ENCODE measurements at regions not wholly inside any gene's neighbourhood (a gene's known extent, or its start where the extent isn't known, plus 50 kb on each side); places are given as distances from the start of the nearest gene placed in this dataset.

DNA sequence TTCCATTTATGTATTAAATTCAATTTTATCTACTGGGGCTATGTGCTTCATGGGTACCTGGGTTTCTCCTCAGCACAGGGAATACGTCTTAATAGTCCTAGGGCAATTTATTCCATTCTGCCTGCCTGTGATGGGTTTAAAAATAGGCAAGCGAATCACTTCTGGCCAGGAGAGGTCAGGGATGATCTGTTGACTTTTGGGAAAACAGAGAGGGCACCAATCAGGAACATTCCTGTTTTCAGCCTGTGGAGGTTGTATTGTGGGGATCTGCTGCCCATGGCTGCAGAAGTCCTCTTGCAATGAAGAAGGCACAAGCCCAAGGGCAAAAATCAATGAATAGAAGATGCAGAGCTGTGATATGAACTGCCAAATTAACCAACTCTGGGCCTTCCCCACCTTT is 303.1 kb downstream of the CTH start:
- Histone ChIP-seq H3K4me3 (no peak overlapping the region), H3K4me2 (no peak overlapping the region), H3K36me3 (replicated peaks; ENCODE audit: insufficient read depth, low read depth) (no peaks in the 10 kb centered on the region), H3K27me3 (no peaks in the 10 kb centered on the region), H3K79me2 (no peaks in the 10 kb centered on the region), H3K4me1 (ENCODE audit: insufficient read depth) (no peaks in the 10 kb centered on the region), H3K9me3 (ENCODE audit: low read depth) (no peaks in the 10 kb centered on the region), H3K27ac (no peak overlapping the region), H3K9me2 (replicated peaks; ENCODE audit: insufficient read depth) (no peaks in the 10 kb centered on the region), H4K20me1 (ENCODE audit: insufficient read depth, poor library complexity, severe bottlenecking) (no peaks in the 10 kb centered on the region), H2AFZ (no peak overlapping the region)
- TF ChIP-seq EZH2phosphoT487 (IDR thresholded peaks at IDR 0.05; ENCODE audit: low read depth, severe bottlenecking, unreplicated experiment) (no peak), EZH2 (IDR thresholded peaks at IDR 0.05; ENCODE audit: borderline replicate concordance) (no peak)
- TF ChIP-seq, protein P1, sequence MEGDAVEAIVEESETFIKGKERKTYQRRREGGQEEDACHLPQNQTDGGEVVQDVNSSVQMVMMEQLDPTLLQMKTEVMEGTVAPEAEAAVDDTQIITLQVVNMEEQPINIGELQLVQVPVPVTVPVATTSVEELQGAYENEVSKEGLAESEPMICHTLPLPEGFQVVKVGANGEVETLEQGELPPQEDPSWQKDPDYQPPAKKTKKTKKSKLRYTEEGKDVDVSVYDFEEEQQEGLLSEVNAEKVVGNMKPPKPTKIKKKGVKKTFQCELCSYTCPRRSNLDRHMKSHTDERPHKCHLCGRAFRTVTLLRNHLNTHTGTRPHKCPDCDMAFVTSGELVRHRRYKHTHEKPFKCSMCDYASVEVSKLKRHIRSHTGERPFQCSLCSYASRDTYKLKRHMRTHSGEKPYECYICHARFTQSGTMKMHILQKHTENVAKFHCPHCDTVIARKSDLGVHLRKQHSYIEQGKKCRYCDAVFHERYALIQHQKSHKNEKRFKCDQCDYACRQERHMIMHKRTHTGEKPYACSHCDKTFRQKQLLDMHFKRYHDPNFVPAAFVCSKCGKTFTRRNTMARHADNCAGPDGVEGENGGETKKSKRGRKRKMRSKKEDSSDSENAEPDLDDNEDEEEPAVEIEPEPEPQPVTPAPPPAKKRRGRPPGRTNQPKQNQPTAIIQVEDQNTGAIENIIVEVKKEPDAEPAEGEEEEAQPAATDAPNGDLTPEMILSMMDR (IDR thresholded peaks at IDR 0.05; ENCODE audit: poor library complexity) = no peak
- WGBS (ENCODE audit: low lambda C conversion rate, missing lambda C conversion rate) = 68% methylated on average over 2 of the region's 2 CpGs
- no peak for DNase-seq (ENCODE audit: low spot score)

DNA sequence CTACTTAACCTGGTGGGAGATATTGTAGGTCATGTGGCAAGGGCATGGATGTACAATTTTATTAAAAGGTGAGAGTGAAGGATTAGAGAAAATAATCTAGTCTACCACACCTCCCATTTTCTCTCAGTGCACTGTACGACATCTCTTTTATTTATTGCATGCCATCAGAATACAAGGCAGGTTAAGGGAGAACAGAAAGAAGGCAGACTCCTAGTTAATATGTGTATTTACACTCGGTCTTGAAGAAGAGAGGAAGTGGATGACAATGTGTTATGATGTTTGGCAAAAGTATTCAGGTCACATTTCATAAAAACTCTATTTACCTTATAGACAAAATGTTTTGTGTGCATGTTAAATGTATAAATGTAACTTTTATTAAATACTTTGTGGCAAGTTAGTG is 306.1 kb downstream of the CTH start:
- Histone ChIP-seq H3K4me2 (no peak overlapping the region), H3K4me1 (ENCODE audit: insufficient read depth) (no peaks in the 10 kb centered on the region), H3K79me2 (no peaks in the 10 kb centered on the region), H4K20me1 (ENCODE audit: insufficient read depth, poor library complexity, severe bottlenecking) (no peaks in the 10 kb centered on the region), H3K9me2 (replicated peaks; ENCODE audit: insufficient read depth) (no peaks in the 10 kb centered on the region), H2AFZ (no peak overlapping the region), H3K4me3 (no peak overlapping the region), H3K27ac (no peak overlapping the region), H3K9me3 (ENCODE audit: low read depth) (no peaks in the 10 kb centered on the region), H3K27me3 (no peaks in the 10 kb centered on the region), H3K36me3 (replicated peaks; ENCODE audit: insufficient read depth, low read depth) (no peaks in the 10 kb centered on the region)
- DNase-seq (ENCODE audit: low spot score) = no peak
- no peak for TF ChIP-seq EZH2 (IDR thresholded peaks at IDR 0.05; ENCODE audit: borderline replicate concordance)
- TF ChIP-seq, protein P1 (IDR thresholded peaks at IDR 0.05; ENCODE audit: poor library complexity) = no peak
- no peak for TF ChIP-seq EZH2phosphoT487 (IDR thresholded peaks at IDR 0.05; ENCODE audit: low read depth, severe bottlenecking, unreplicated experiment)
- WGBS (ENCODE audit: low lambda C conversion rate, missing lambda C conversion rate) = 63% methylated on average over 2 of the region's 2 CpGs

DNA sequence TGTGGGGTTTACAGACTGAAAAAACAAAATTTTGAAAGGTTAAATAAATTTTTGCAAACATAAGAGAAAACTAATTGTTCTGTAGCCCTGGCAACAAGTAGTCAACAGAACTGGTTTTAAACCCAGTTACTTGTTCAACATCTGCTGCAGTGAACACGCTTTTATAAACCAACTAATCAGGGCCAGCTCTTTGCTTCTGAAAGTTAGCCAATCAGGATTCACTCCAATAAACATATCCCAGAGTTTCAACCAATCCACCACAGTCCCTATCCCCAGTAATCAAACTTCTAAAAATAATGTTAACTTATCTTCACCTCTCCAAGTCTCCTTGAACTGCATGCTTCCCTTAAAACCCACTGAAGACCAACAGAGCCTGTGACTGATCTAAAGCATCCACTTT is 306.6 kb downstream of the CTH start:
- no peaks in the 10 kb centered on the region for H4K20me1 ChIP-seq (ENCODE audit: insufficient read depth, poor library complexity, severe bottlenecking)
- H3K9me2 ChIP-seq (replicated peaks; ENCODE audit: insufficient read depth) = no peaks in the 10 kb centered on the region
- no peak for DNase-seq (ENCODE audit: low spot score)
- H2AFZ ChIP-seq = no peak overlapping the region
- no peaks in the 10 kb centered on the region for H3K79me2 ChIP-seq
- H3K36me3 ChIP-seq (replicated peaks; ENCODE audit: insufficient read depth, low read depth) = no peaks in the 10 kb centered on the region
- no peak overlapping the region for H3K4me3 ChIP-seq
- H3K9me3 ChIP-seq (ENCODE audit: low read depth) = no peaks in the 10 kb centered on the region
- TF ChIP-seq, protein P1 (IDR thresholded peaks at IDR 0.05; ENCODE audit: poor library complexity) = no peak
- TF ChIP-seq EZH2phosphoT487 (IDR thresholded peaks at IDR 0.05; ENCODE audit: low read depth, severe bottlenecking, unreplicated experiment) (no peak), EZH2 (IDR thresholded peaks at IDR 0.05; ENCODE audit: borderline replicate concordance) (no peak)
- H3K27me3 ChIP-seq = no peaks in the 10 kb centered on the region
- no peak overlapping the region for H3K27ac ChIP-seq
- H3K4me1 ChIP-seq (ENCODE audit: insufficient read depth) = no peaks in the 10 kb centered on the region
- WGBS (ENCODE audit: low lambda C conversion rate, missing lambda C conversion rate) = 50% methylated on average over 1 of the region's 1 CpG
- H3K4me2 ChIP-seq = no peak overlapping the region

DNA sequence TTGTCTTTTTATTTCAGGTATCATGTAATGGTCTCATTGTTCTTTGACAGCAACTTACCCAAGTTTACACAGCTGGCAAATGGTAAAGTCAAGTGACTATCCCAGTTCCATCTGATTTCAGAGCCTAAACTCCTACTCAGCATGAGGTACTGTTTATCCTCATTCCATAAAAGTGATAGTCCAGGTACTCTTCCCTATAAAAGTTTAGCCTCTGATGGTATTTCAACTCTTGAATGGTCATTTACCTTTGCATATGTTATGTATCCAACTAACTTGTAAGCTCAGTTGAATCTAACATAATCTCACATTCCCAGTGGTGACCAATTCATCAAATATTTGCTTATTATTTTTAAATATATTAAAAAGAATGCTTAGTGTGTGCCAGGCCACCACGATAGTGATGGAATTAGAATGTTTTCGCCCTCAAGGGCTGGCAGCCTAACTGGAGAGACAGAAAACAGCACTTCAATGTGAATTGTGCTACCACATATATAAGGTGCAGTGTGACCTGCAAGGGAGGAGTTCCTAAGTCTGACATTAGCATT is 307.1 kb downstream of the CTH start:
- H3K4me3 ChIP-seq = no peak overlapping the region
- H3K4me1 ChIP-seq (ENCODE audit: insufficient read depth) = no peaks in the 10 kb centered on the region
- no peak overlapping the region for H3K4me2 ChIP-seq
- 76% methylated on average over 2 of the region's 2 CpGs for WGBS (ENCODE audit: low lambda C conversion rate, missing lambda C conversion rate)
- no peaks in the 10 kb centered on the region for H3K9me3 ChIP-seq (ENCODE audit: low read depth)
- no peak overlapping the region for H2AFZ ChIP-seq
- H3K36me3 ChIP-seq (replicated peaks; ENCODE audit: insufficient read depth, low read depth) = no peaks in the 10 kb centered on the region
- no peak overlapping the region for H3K27ac ChIP-seq
- H3K27me3 ChIP-seq = no peaks in the 10 kb centered on the region
- no peak for DNase-seq (ENCODE audit: low spot score)
- TF ChIP-seq EZH2phosphoT487 (IDR thresholded peaks at IDR 0.05; ENCODE audit: low read depth, severe bottlenecking, unreplicated experiment) = no peak
- no peak for TF ChIP-seq EZH2 (IDR thresholded peaks at IDR 0.05; ENCODE audit: borderline replicate concordance)
- TF ChIP-seq, protein P1 (IDR thresholded peaks at IDR 0.05; ENCODE audit: poor library complexity) = no peak
- no peaks in the 10 kb centered on the region for H3K79me2 ChIP-seq
- H4K20me1 ChIP-seq (ENCODE audit: insufficient read depth, poor library complexity, severe bottlenecking) = no peaks in the 10 kb centered on the region
- no peaks in the 10 kb centered on the region for H3K9me2 ChIP-seq (replicated peaks; ENCODE audit: insufficient read depth)
